T-helper 1 cell treated with Interleukin-12 subunit alpha and Interleukin-12 subunit beta and Interleukin-4 antibody, amounts not matched to agents 30 μg/mL and 1 μg/mL, for 36 hours (primary cell): ENCODE measurements at regions not wholly inside any gene's neighbourhood (a gene's known extent, or its start where the extent isn't known, plus 50 kb on each side); places are given as distances from the start of the nearest gene placed in this dataset.

Source experiments
- H3K27ac Mint-ChIP-seq: one replicate; pipeline ENCODE4 v1.8.0; 2021; ENCODE audit warnings: mild to moderate bottlenecking, mixed read lengths
- H3K27me3 Mint-ChIP-seq: one replicate; pipeline ENCODE4 v1.8.0; 2021; ENCODE audit warnings: low read depth, mixed read lengths
- H3K36me3 Mint-ChIP-seq: one replicate; pipeline ENCODE4 v1.8.0; 2021; ENCODE audit warnings: low read depth, mixed read lengths
- H3K4me1 Mint-ChIP-seq: one replicate; pipeline ENCODE4 v1.8.0; 2021; ENCODE audit warnings: low read depth, mixed read lengths
- H3K4me3 Mint-ChIP-seq: one replicate; pipeline ENCODE4 v1.8.0; 2021; ENCODE audit warnings: mild to moderate bottlenecking, moderate library complexity, mixed read lengths
- H3K9me3 Mint-ChIP-seq: one replicate; pipeline ENCODE4 v1.8.0; 2021; ENCODE audit warnings: mixed read lengths

DNA sequence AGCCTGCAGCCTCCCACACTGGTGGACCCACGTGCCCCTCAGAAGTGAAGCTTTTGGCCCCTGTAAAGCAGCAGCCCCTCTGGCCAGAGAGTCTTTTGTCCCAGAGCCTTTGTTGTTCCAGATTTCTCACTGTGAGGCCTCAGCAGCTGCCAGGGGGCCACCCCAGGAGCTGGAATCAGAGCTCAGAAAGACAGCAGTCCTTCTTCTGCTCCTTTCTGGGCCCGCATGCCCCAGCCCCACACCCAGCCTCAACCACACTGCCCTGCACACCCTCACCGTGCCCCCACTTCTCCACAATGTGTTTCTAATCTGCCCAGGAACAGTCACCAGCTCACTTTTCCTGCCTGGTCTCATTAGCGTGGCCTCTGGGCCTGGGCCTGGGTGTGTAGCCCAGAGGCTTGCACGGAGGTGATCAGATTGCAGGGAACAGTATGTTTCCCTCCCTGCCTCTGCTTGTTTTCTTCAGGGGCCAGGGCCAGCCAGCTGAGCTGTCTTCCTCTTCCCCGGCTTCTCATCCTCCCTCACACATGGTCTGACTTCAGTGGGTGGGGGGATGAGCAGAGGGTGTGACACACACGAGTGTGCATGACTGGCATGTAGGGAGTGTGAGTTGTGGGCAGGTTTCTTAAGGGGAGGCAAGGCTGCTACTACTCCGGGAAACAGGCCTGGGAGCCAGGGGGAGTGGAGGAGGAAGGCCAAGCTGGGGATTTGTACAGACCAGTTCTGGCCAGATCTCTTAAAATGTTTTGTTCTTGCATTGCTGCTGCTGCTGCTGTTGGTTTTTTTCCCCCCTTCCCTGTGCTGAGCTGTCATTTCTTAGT lies 82.5 kb upstream of the ZNF648 start:
- peak overlapping the region; percentile 13 for H3K27ac Mint-ChIP-seq
- no peaks in the 10 kb centered on the region for H3K27me3 Mint-ChIP-seq
- H3K9me3 Mint-ChIP-seq = no peaks in the 10 kb centered on the region
- no peak overlapping the region for H3K4me3 Mint-ChIP-seq
- H3K36me3 Mint-ChIP-seq = no peaks in the 10 kb centered on the region
- H3K4me1 Mint-ChIP-seq = peaks cover 32% of the 10 kb centered on the region

DNA sequence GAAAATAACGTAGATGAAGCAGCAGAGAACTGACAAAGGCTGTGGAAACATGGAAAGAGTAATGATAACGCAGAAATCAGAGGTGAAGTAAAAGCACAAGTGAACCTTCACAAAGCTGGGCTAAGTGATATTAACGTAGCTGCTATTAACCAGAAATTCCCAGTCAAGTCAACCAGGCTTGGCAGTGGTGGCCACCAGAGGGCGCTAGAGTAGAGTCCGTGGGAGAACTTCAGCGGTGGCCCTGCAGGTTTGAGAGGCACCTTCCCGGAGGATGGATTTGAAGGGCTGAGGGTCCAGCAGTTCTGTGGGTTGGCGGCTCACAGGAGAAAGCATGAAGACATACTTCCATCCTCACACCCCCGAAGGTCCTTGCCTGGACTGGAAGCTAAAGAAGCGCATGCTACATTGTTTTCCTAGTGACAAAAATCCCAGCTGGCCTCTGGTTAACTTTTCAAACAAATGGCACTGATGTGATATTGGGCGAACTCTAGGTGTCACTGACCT lies 81.7 kb upstream of the ZNF648 start:
- H3K4me1 Mint-ChIP-seq = peaks cover 24% of the 10 kb centered on the region
- H3K27ac Mint-ChIP-seq = no peak overlapping the region
- no peaks in the 10 kb centered on the region for H3K9me3 Mint-ChIP-seq
- no peaks in the 10 kb centered on the region for H3K36me3 Mint-ChIP-seq
- no peaks in the 10 kb centered on the region for H3K27me3 Mint-ChIP-seq
- H3K4me3 Mint-ChIP-seq = no peak overlapping the region

- Mint-ChIP-seq H3K27ac (no peak overlapping the region), H3K27me3 (no peaks in the 10 kb centered on the region), H3K9me3 (no peaks in the 10 kb centered on the region), H3K36me3 (no peaks in the 10 kb centered on the region), H3K4me3 (no peak overlapping the region), H3K4me1 (peaks cover 24% of the 10 kb centered on the region)
Measured at GRCh38 chr1:182142621-182143020, 81.1 kb upstream of the ZNF648 start.

- Mint-ChIP-seq H3K9me3 (peaks cover 6% of the 10 kb centered on the region), H3K4me1 (peaks cover 18% of the 10 kb centered on the region), H3K4me3 (no peak overlapping the region), H3K27ac (no peak overlapping the region), H3K36me3 (no peaks in the 10 kb centered on the region), H3K27me3 (no peaks in the 10 kb centered on the region)
Measured at GRCh38 chr1:182141040-182141439, 79.5 kb upstream of the ZNF648 start.

GRCh38 chr1:182139496-182139895 lies 78.0 kb upstream of the ZNF648 start:
- Mint-ChIP-seq H3K27me3 (no peaks in the 10 kb centered on the region), H3K27ac (no peak overlapping the region), H3K4me1 (peaks cover 8% of the 10 kb centered on the region), H3K4me3 (no peak overlapping the region), H3K36me3 (peaks cover 3% of the 10 kb centered on the region), H3K9me3 (peaks cover 22% of the 10 kb centered on the region)

DNA sequence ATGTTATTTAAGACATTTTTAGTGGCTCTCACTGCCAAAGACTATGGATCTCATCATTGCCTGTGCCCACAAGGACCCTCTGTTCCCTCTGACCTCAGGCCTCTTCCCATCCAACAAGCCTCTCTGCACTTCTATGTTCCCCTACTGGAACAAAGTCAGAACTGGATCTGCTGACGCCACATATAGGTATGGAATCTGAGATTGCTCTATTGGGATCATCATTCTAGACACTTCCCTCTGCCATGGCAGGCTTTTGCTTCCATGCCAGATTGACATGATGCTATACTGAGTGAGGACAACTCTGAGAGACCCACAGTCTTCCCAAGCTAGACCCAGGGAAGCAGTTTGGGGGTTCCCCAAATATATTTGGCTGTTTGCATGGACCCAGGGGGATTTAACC lies 76.0 kb upstream of the ZNF648 start:
- H3K27me3 Mint-ChIP-seq = no peaks in the 10 kb centered on the region
- H3K4me1 Mint-ChIP-seq = no peaks in the 10 kb centered on the region
- peaks cover 36% of the 10 kb centered on the region for H3K9me3 Mint-ChIP-seq
- H3K27ac Mint-ChIP-seq = no peak overlapping the region
- peaks cover 6% of the 10 kb centered on the region for H3K36me3 Mint-ChIP-seq
- no peak overlapping the region for H3K4me3 Mint-ChIP-seq

DNA sequence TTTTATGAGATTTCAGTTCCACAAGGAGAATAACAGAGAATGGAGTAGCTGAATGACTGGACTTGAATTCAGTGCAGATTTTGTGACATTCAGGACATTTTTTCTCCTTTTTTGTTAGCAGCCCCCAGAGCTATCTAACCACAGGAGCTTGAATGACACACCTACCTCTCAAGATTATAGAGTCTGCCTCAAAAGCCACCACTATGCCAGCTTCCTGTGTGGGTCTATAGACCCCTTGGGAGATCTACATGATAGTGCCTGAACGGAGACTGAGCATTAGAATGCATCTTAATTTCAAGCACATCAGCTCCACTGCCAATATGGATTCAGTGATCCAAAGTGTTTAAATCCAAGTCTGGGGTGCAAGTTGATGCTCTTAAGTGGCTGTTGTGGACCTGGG lies 74.4 kb upstream of the ZNF648 start:
- no peaks in the 10 kb centered on the region for H3K27me3 Mint-ChIP-seq
- no peak overlapping the region for H3K27ac Mint-ChIP-seq
- H3K9me3 Mint-ChIP-seq = peaks cover 42% of the 10 kb centered on the region
- no peak overlapping the region for H3K4me3 Mint-ChIP-seq
- H3K4me1 Mint-ChIP-seq = no peaks in the 10 kb centered on the region
- H3K36me3 Mint-ChIP-seq = peaks cover 6% of the 10 kb centered on the region

DNA sequence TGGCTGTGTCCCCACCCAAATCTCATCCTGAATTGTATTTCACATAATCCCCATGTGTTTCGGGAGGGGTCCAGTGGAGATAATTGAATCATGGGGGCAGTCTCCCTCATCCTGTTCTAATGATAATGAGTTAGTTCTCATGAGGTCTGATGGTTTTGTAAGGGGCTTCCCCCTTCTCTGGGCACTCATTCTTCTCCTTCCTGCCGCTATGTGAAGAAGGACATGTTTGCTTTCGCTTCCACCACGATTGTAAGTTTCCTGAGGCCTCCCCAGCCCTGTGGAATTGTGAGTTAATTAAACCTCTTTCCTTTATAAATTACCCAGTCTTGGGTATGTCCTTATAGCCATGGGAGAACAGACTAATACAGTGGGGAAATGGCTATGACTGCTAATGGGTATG lies 72.7 kb upstream of the ZNF648 start:
- Mint-ChIP-seq H3K27ac (no peak overlapping the region), H3K9me3 (peaks cover 42% of the 10 kb centered on the region), H3K4me3 (no peak overlapping the region), H3K4me1 (no peaks in the 10 kb centered on the region), H3K36me3 (peaks cover 6% of the 10 kb centered on the region), H3K27me3 (no peaks in the 10 kb centered on the region)

DNA sequence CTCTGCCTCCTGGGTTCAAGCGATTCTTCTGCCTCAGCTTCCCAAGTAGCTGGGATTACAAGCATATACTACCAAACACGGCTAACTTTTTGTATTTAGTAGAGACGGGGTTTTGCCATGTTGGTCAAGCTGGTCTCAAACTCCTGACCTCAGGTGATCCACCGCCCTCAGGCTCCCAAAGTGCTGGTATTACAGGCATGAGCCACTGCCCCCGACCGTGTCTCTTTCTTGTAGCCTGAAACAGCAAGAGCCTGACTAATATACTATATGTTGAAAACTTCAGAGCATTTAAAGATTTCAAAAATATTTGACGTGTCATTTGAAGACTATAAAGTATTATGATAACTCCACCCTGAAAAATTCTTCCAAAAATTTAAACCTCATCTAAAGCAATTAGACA lies 71.7 kb upstream of the ZNF648 start:
- no peaks in the 10 kb centered on the region for H3K4me1 Mint-ChIP-seq
- H3K27ac Mint-ChIP-seq = no peak overlapping the region
- peaks cover 6% of the 10 kb centered on the region for H3K36me3 Mint-ChIP-seq
- no peak overlapping the region for H3K4me3 Mint-ChIP-seq
- no peaks in the 10 kb centered on the region for H3K27me3 Mint-ChIP-seq
- H3K9me3 Mint-ChIP-seq = peaks cover 42% of the 10 kb centered on the region

DNA sequence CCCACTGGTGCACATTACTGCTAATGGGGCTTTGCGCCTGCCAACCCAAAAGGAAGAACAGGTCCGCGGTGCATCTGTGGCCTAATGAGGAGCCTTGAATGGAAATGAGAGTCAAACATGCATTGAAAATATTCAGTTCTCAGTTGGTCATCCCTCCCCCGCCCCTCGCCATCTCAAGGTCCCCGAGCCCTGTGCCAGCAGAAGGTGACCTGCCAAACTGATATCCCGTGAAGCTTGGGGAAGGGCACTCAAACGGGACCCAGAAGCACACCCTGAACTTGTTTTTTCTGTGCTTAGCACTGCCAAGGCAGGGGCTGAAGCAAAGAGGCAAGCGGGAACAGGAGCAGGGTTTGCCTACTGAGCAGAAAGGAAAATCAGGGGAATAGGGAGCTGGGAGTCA lies 67.9 kb upstream of the ZNF648 start:
- Mint-ChIP-seq H3K4me1 (no peaks in the 10 kb centered on the region), H3K4me3 (no peak overlapping the region), H3K27me3 (peaks cover 17% of the 10 kb centered on the region), H3K9me3 (peaks cover 19% of the 10 kb centered on the region), H3K36me3 (peaks cover 2% of the 10 kb centered on the region), H3K27ac (no peak overlapping the region)

- H3K27ac Mint-ChIP-seq = no peak overlapping the region
- peaks cover 10% of the 10 kb centered on the region for H3K9me3 Mint-ChIP-seq
- H3K27me3 Mint-ChIP-seq = peaks cover 17% of the 10 kb centered on the region
- no peaks in the 10 kb centered on the region for H3K36me3 Mint-ChIP-seq
- H3K4me3 Mint-ChIP-seq = no peak overlapping the region
- H3K4me1 Mint-ChIP-seq = no peaks in the 10 kb centered on the region
Measured at GRCh38 chr1:182128502-182128901, 67.0 kb upstream of the ZNF648 start.

- Mint-ChIP-seq H3K4me1 (no peaks in the 10 kb centered on the region), H3K27ac (no peak overlapping the region), H3K9me3 (peaks cover 6% of the 10 kb centered on the region), H3K36me3 (no peaks in the 10 kb centered on the region), H3K27me3 (peaks cover 17% of the 10 kb centered on the region), H3K4me3 (no peak overlapping the region)
Measured at GRCh38 chr1:182127656-182128055, 66.1 kb upstream of the ZNF648 start.

DNA sequence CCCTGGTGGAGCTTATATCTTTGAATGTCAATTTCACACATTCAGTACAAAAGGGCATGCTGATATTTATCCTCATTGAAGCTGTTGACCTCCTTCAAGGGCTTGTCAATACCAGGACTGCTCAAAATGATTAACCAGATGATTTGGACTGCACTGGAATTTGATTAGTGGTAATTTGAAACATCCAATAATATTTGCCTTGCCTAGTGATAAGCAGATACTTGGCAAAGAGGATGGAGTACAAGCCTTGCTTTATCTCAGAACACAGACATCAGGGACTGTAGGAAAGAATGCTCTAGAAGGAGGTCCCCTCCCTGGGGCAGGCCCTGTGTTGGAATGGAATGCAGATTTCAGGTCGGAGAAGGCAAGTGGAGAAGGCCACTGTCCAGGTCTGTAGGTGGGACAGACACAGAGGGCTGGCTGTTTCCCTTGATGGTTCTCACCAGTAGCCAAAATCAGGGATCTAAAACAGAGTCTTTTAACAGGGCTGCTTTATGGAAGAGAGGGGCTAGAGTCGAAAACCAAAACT lies 64.8 kb upstream of the ZNF648 start:
- Mint-ChIP-seq H3K36me3 (no peaks in the 10 kb centered on the region), H3K4me3 (no peak overlapping the region), H3K9me3 (no peaks in the 10 kb centered on the region), H3K27me3 (peaks cover 23% of the 10 kb centered on the region), H3K27ac (no peak overlapping the region), H3K4me1 (no peaks in the 10 kb centered on the region)

- Mint-ChIP-seq H3K9me3 (no peaks in the 10 kb centered on the region), H3K4me3 (no peak overlapping the region), H3K36me3 (no peaks in the 10 kb centered on the region), H3K4me1 (no peaks in the 10 kb centered on the region), H3K27me3 (peaks cover 27% of the 10 kb centered on the region), H3K27ac (no peak overlapping the region)
Measured at GRCh38 chr1:182122913-182123260, 61.4 kb upstream of the ZNF648 start.

GRCh38 chr1:182122256-182122912 lies 60.9 kb upstream of the ZNF648 start:
- no peak overlapping the region for H3K27ac Mint-ChIP-seq
- no peak overlapping the region for H3K4me3 Mint-ChIP-seq
- H3K36me3 Mint-ChIP-seq = no peaks in the 10 kb centered on the region
- H3K9me3 Mint-ChIP-seq = no peaks in the 10 kb centered on the region
- no peaks in the 10 kb centered on the region for H3K4me1 Mint-ChIP-seq
- H3K27me3 Mint-ChIP-seq = peaks cover 30% of the 10 kb centered on the region
